ENCODE measurements at regions not wholly inside any gene's neighbourhood (a gene's known extent, or its start where the extent isn't known, plus 50 kb on each side); places are given as distances from the start of the nearest gene placed in this dataset.

DNA sequence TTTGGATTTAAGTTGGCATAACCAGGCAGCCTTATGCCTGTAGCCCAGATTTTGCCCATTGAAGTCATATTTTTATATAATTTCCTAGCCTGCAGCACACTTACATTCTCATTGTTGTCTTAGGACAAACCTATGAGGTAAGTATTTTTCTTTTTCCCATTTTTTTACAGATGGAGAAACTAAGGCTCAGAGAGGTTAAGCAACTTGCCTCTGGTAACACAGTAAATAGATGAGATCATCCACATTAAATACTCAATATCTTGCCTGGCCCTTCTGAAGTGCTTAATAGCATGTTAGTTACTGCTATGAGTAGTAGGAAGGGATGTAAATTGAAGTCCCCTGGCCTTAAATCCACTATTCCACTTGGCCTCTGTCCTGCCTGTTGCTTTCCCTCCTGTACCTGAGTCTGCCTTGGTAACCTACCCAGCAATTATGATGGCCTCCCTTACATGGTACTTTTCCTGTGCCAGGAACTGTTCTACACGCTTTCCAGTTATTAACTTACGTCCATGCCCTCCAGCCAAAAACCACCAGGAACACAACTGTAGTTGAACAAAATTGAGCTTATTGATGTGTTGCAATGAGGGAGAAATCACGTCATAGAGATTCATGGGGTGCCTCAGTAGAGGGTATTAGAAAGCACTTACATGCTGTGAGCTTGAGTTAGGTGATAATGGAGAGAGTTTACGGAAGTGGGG is 111.6 kb upstream of the FGGY start:
- no peak for ATAC-seq
- intact Hi-C loops (cut with DNase I): no loop called here
- TF ChIP-seq CTCF (IDR thresholded peaks at IDR 0.05) (no peak), POLR2A (IDR thresholded peaks at IDR 0.05) (no peak)
- DNase-seq: no peak
- Histone ChIP-seq H3K4me3 (no peak overlapping the region), H3K4me1 (no peaks in the 10 kb centered on the region), H3K27ac (no peak overlapping the region), H3K27me3 (no peaks in the 10 kb centered on the region), H3K36me3 (no peaks in the 10 kb centered on the region), H3K9me3 (no peaks in the 10 kb centered on the region)
- WGBS (ENCODE audit: insufficient coverage, low coverage, low lambda C conversion rate, missing lambda C conversion rate): 96% methylated on average over 4 of the region's 4 CpGs

- Histone ChIP-seq H3K27ac (no peak overlapping the region), H3K36me3 (no peaks in the 10 kb centered on the region), H3K9me3 (no peaks in the 10 kb centered on the region), H3K4me1 (no peaks in the 10 kb centered on the region), H3K27me3 (no peaks in the 10 kb centered on the region), H3K4me3 (no peak overlapping the region)
- intact Hi-C loops (cut with DNase I): no loop called here
- no peak for DNase-seq
- no peak for ATAC-seq
- no peak for TF ChIP-seq POLR2A (IDR thresholded peaks at IDR 0.05)
- TF ChIP-seq CTCF (IDR thresholded peaks at IDR 0.05): no peak
- WGBS (ENCODE audit: insufficient coverage, low coverage, low lambda C conversion rate, missing lambda C conversion rate): 61% methylated on average over 2 of the region's 3 CpGs
Measured at GRCh38 chr1:59186656-59187055, 110.2 kb upstream of the FGGY start.

- no peak for ATAC-seq
Measured at GRCh38 chr1:59188413-59189213, 108.3 kb upstream of the FGGY start.

DNA sequence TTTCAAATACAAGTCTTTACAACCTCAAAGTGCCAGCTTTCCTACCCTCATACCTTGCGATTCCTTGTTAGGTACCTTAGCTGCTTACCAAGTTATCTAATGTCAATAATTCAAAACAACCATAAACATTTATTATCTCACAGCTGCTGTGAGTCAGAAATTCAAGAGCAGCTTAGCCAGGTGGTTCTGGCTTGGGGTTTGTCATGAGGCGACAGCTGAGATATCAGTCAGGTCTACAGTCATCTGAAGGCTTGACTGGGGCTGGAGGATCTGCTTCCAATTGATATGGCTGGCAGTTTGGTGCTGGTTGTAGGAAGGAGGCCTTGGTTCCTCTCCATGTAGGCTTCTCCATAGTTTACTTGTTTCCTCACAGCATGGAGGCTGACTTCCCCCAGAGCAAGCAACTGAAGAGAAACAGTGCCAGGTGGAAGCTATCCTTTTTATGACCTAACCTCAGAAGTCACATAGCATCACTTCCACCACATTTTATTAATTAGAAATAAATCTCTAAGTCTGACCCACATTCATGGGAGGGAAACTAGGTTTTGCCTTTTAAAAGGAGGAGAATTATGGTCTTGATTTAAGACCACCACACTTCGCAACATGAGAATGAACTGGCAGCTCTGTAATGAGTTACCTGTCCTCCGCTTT is 103.3 kb upstream of the FGGY start:
- DNase-seq: no peak
- no peaks in the 10 kb centered on the region for H3K36me3 ChIP-seq
- no peaks in the 10 kb centered on the region for H3K27me3 ChIP-seq
- no peak for TF ChIP-seq POLR2A (IDR thresholded peaks at IDR 0.05)
- TF ChIP-seq CTCF (IDR thresholded peaks at IDR 0.05): no peak
- intact Hi-C loops (cut with DNase I): no loop called here
- H3K27ac ChIP-seq: no peak overlapping the region
- H3K4me1 ChIP-seq: no peaks in the 10 kb centered on the region
- no peaks in the 10 kb centered on the region for H3K9me3 ChIP-seq
- no peak for ATAC-seq
- WGBS (ENCODE audit: insufficient coverage, low coverage, low lambda C conversion rate, missing lambda C conversion rate): 67% methylated on average over 3 of the region's 4 CpGs
- H3K4me3 ChIP-seq: no peak overlapping the region

More at GRCh38 chr1:59188413-59189213, 108.3 kb upstream of the FGGY start:
- TF ChIP-seq CTCF (IDR thresholded peaks at IDR 0.05): no peak
- no peak for TF ChIP-seq POLR2A (IDR thresholded peaks at IDR 0.05)
- Histone ChIP-seq H3K36me3 (no peaks in the 10 kb centered on the region), H3K27ac (no peak overlapping the region), H3K4me3 (no peak overlapping the region), H3K9me3 (no peaks in the 10 kb centered on the region), H3K4me1 (no peaks in the 10 kb centered on the region), H3K27me3 (no peaks in the 10 kb centered on the region)
- intact Hi-C loops (cut with DNase I): no loop called here
- 69% methylated on average over 2 of the region's 2 CpGs for WGBS (ENCODE audit: insufficient coverage, low coverage, low lambda C conversion rate, missing lambda C conversion rate)
- DNase-seq: no peak
